ENCODE measurements at regions not wholly inside any gene's neighbourhood (a gene's known extent, or its start where the extent isn't known, plus 50 kb on each side); places are given as distances from the start of the nearest gene placed in this dataset.

DNA sequence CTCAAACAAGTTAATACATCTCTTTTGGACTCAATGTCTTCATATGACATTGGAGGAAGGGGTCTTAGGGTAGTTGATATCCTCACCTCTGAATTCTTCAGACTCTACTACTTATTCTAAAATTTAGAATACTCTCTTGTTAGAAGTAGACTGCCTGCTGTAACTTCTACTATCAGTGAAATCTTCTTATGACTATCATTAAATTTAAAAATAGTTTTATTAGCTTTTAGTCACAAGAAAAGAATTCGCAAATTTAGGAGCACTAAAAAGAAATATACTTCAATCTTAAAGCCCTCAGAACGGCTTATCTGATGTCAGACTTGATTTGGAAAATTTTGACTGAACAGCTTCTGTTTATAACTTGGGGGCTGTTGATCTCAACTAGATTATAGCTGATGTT is 67.1 kb upstream of the TTC14 start:
- no peak for DNase-seq (ENCODE audit: low read depth, low spot score)

DNA sequence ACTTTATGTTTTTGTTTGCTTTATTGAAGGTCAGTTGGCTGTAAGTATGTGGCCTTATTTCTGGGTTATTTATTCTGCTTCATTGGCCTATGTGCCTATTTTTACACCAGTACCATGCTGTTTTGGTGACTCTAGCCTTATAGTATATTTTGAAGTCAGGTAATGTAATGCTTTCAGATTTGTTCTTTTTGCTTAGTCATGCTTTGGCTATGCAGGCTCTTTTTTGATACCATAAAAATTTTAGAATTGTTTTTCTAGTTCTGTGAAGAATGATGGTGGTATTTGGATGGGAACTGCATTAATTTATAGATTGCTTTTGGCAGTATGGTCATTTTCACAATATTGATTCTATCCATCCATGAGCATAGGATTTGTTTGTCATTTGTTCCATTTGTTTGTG is 63.5 kb upstream of the TTC14 start:
- DNase-seq (ENCODE audit: low read depth, low spot score), result no peak

DNA sequence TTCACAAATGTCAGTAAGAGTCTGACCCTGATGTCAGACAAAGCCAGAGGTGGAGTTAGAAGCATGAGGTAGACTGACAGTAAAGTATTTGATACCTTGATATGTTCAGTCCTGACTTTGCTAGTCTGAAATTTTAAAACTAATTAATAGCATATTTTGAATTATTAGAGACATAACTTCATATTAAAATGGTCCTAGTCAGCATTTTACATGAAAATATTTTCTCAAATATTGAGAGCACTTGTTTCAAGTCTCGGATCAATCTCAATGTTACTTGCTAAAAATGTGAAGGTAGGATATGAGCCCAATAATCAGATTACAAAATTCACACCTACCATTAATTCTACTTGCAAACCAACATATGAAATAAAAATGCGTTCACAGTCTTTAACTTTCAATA is 58.1 kb upstream of the TTC14 start:
- DNase-seq (ENCODE audit: low read depth, low spot score), result no peak

DNA sequence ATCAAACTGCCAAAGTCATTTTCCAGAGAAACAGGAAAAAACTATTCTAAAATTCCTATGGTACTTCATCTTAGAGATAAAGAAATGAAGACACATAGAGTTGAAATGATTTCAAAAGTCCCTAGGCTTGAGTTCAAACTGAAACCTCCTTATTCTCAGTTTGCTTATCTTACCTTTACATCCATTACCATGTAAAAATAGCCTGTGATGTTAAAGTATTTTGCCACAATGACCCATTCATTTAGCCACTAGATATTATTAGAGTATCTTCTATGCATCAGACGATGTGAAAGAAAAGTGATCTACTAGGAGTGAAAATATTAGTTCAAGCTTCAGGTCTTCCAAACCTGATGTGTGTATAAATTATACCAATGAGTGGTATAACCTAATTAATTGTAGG is 55.1 kb upstream of the TTC14 start:
- no peak for DNase-seq (ENCODE audit: low read depth, low spot score)

DNA sequence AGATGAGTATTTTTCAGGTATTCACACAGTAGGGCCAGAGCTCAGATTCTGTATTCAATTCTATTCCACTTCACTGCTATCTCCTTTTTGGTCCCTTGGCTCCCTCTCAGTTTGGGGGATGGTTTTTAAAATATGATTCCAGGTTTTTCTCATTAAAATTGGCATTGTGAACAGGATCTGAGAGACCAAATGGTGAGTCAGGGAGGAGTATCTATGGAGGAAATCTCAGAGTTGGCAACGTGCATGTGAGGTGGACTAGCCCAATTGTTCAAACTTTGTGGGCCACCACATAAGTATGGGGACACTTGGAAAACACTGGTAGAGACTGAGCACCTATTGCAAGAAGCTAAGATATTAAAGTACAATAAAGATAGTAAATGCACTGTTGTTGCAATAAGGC is 53.9 kb upstream of the TTC14 start:
- DNase-seq (ENCODE audit: low read depth, low spot score), result no peak
